SK-N-SH treated with all-trans-retinoic acid at 6 μM for 48 hours (cell line): ENCODE measurements at regions not wholly inside any gene's neighbourhood (a gene's known extent, or its start where the extent isn't known, plus 50 kb on each side); places are given as distances from the start of the nearest gene placed in this dataset.

Experiments
- ATAC-seq: fragments of 200-7000 bp; cut with Tn5 transposase; 3 replicates; pipeline ENCODE4 v1.9.1; 2020; ENCODE audit warnings: mild to moderate bottlenecking, moderate library complexity
- ARNTL ChIP-seq: fragments of 450-650 bp; formaldehyde crosslinking; IDR thresholded peaks from 2 replicates; pipeline ENCODE4 v1.5.0; 2020; ENCODE audit warnings: low read depth, mild to moderate bottlenecking, moderate library complexity, borderline replicate concordance
- CSDC2 ChIP-seq: fragments of 250-450 bp; sonication (Bioruptor Pico); IDR thresholded peaks from 2 replicates; pipeline ENCODE4 v1.5.0; 2020; ENCODE audit warnings: mild to moderate bottlenecking, moderate library complexity
- ESRRG ChIP-seq: fragments of 250-450 bp; sonication (Bioruptor Pico); IDR thresholded peaks from 2 replicates; pipeline ENCODE4 v1.6.1; 2021; ENCODE audit warnings: mild to moderate bottlenecking
- GLIS3 ChIP-seq: fragments of 250-450 bp; sonication (Bioruptor Pico); IDR thresholded peaks from 2 replicates; pipeline ENCODE4 v1.5.0; 2020; ENCODE audit warnings: mild to moderate bottlenecking, moderate library complexity
- ISL1 ChIP-seq: fragments of 250-450 bp; sonication (Bioruptor Pico); IDR thresholded peaks from 2 replicates; pipeline ENCODE4 v2.1.2; 2022; ENCODE audit warnings: mild to moderate bottlenecking, moderate library complexity
- OSR1 ChIP-seq: fragments of 250-450 bp; sonication (Bioruptor Pico); IDR thresholded peaks from 2 replicates; pipeline ENCODE4 v1.8.0; 2022; ENCODE audit warnings: moderate library complexity, mild to moderate bottlenecking, inconsistent platforms
- RARB ChIP-seq: fragments of 250-450 bp; sonication (Bioruptor Pico); IDR thresholded peaks from 2 replicates; pipeline ENCODE4 v1.8.0; 2021; ENCODE audit warnings: mild to moderate bottlenecking, moderate library complexity
- SNAI2 ChIP-seq: fragments of 250-450 bp; sonication (Bioruptor Pico); IDR thresholded peaks from 2 replicates; pipeline ENCODE4 v1.5.0; 2020; ENCODE audit warnings: mild to moderate bottlenecking, moderate library complexity
- TCF4 ChIP-seq: fragments of 250-450 bp; sonication (Bioruptor Pico); IDR thresholded peaks from 2 replicates; pipeline ENCODE4 v1.8.0; 2021; ENCODE audit warnings: mild to moderate bottlenecking, moderate library complexity, borderline replicate concordance
- TOX ChIP-seq: fragments of 250-450 bp; sonication (Bioruptor Pico); IDR thresholded peaks from 2 replicates; pipeline ENCODE4 v1.8.0; 2021; ENCODE audit warnings: mild to moderate bottlenecking, moderate library complexity, borderline replicate concordance
- ZC3H10 ChIP-seq: fragments of 250-450 bp; sonication (Bioruptor Pico); IDR thresholded peaks from 2 replicates; pipeline ENCODE4 v1.5.1; 2021; ENCODE audit warnings: mild to moderate bottlenecking, moderate library complexity
- ZFP3 ChIP-seq: fragments of 250-450 bp; sonication (Bioruptor Pico); IDR thresholded peaks from 2 replicates; pipeline ENCODE4 v1.5.0; 2020; ENCODE audit warnings: mild to moderate bottlenecking, moderate library complexity
- ZFP30 ChIP-seq: fragments of 450-650 bp; formaldehyde crosslinking; IDR thresholded peaks from 2 replicates; pipeline ENCODE4 v1.5.0; 2022; ENCODE audit warnings: mild to moderate bottlenecking, moderate library complexity
- ZNF70 ChIP-seq: fragments of 450-650 bp; formaldehyde crosslinking; IDR thresholded peaks from 2 replicates; pipeline ENCODE4 v1.5.0; 2020; ENCODE audit warnings: mild to moderate bottlenecking, moderate library complexity
- ZNF8 ChIP-seq: fragments of 450-650 bp; formaldehyde crosslinking; IDR thresholded peaks from 2 replicates; pipeline ENCODE4 v1.5.0; 2020; ENCODE audit warnings: mild to moderate bottlenecking, moderate library complexity
- TF ChIP-seq, protein P1 (sequence below): fragments of 250-450 bp; sonication (Bioruptor Pico); IDR thresholded peaks from 2 replicates; pipeline ENCODE4 v1.5.1; 2020; ENCODE audit warnings: low read depth, mild to moderate bottlenecking, moderate library complexity
- TF ChIP-seq, protein P2 (sequence below): fragments of 250-450 bp; sonication (Bioruptor Pico); IDR thresholded peaks from 2 replicates; pipeline ENCODE4 v1.5.0; 2020; ENCODE audit warnings: mild to moderate bottlenecking, moderate library complexity
- TF ChIP-seq, protein P3 (sequence below): fragments of 250-450 bp; sonication (Bioruptor Pico); IDR thresholded peaks from 2 replicates; pipeline ENCODE4 v1.8.0; 2021; ENCODE audit warnings: low read depth, mild to moderate bottlenecking, moderate library complexity, borderline replicate concordance
- TF ChIP-seq, protein P4 (sequence below): fragments of 250-450 bp; sonication (Bioruptor Pico); IDR thresholded peaks from 2 replicates; pipeline ENCODE4 v1.8.0; 2020; ENCODE audit warnings: mild to moderate bottlenecking, moderate library complexity, borderline replicate concordance

DNA sequence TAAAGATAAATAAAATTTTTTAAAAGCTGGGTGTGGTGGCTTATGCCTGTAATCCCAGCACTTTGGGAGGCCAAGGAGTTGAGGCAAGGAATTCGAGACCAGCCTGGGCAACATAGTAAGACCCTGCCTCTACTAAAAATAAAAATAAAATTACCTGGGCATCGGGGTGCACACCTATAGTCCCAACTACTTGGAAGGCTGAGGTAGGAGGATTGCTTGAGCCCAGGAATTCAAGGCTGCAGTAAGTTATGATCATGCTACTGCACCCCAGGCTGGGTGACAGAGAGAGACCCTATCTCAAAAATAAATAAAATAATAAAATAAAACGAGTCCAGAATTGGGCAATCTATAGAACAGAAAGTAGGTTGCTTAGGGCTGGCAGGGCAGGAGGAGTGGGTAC, 228.7 kb downstream of the BCAS1 start:
- TF ChIP-seq ZFP3 (CRISPR knock-in tag), result no peak
- TF ChIP-seq, protein P1, sequence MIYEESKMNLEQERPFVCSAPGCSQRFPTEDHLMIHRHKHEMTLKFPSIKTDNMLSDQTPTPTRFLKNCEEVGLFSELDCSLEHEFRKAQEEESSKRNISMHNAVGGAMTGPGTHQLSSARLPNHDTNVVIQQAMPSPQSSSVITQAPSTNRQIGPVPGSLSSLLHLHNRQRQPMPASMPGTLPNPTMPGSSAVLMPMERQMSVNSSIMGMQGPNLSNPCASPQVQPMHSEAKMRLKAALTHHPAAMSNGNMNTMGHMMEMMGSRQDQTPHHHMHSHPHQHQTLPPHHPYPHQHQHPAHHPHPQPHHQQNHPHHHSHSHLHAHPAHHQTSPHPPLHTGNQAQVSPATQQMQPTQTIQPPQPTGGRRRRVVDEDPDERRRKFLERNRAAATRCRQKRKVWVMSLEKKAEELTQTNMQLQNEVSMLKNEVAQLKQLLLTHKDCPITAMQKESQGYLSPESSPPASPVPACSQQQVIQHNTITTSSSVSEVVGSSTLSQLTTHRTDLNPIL (CRISPR knock-in tag), result no peak
- TF ChIP-seq, all 23 proteins: peak for 0
- ATAC-seq, result no peak

DNA sequence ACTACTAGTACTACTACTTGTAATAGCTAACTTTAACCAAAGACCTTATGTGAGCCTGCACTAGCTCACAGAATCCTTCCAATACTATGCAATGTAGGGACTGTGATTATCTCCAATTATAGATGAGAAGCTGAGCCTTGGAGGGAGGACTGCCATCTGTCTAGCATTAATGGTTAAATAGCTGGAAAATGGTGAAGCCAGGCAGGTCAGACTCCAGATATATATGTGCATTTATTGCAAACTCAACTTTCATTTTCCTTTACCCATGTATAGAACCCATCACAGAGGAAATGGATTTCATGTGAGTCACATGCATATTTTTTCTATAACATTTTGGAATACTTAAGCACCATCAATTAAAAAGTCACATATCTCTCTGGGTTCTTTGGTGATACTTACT, 229.9 kb downstream of the BCAS1 start:
- TF ChIP-seq CSDC2 (no peak), TOX (CRISPR knock-in tag) (no peak), ZC3H10 (no peak), ARNTL (CRISPR knock-in tag) (no peak), SNAI2 (CRISPR knock-in tag) (no peak), OSR1 (no peak), ZFP30 (no peak), ZNF8 (no peak), ZNF70 (CRISPR knock-in tag) (no peak), ISL1 (no peak)
- TF ChIP-seq, protein P2, sequence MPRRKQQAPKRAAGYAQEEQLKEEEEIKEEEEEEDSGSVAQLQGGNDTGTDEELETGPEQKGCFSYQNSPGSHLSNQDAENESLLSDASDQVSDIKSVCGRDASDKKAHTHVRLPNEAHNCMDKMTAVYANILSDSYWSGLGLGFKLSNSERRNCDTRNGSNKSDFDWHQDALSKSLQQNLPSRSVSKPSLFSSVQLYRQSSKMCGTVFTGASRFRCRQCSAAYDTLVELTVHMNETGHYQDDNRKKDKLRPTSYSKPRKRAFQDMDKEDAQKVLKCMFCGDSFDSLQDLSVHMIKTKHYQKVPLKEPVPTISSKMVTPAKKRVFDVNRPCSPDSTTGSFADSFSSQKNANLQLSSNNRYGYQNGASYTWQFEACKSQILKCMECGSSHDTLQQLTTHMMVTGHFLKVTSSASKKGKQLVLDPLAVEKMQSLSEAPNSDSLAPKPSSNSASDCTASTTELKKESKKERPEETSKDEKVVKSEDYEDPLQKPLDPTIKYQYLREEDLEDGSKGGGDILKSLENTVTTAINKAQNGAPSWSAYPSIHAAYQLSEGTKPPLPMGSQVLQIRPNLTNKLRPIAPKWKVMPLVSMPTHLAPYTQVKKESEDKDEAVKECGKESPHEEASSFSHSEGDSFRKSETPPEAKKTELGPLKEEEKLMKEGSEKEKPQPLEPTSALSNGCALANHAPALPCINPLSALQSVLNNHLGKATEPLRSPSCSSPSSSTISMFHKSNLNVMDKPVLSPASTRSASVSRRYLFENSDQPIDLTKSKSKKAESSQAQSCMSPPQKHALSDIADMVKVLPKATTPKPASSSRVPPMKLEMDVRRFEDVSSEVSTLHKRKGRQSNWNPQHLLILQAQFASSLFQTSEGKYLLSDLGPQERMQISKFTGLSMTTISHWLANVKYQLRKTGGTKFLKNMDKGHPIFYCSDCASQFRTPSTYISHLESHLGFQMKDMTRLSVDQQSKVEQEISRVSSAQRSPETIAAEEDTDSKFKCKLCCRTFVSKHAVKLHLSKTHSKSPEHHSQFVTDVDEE (CRISPR knock-in tag), result no peak
- TF ChIP-seq, protein P1 (CRISPR knock-in tag), result no peak
- TF ChIP-seq, protein P3, sequence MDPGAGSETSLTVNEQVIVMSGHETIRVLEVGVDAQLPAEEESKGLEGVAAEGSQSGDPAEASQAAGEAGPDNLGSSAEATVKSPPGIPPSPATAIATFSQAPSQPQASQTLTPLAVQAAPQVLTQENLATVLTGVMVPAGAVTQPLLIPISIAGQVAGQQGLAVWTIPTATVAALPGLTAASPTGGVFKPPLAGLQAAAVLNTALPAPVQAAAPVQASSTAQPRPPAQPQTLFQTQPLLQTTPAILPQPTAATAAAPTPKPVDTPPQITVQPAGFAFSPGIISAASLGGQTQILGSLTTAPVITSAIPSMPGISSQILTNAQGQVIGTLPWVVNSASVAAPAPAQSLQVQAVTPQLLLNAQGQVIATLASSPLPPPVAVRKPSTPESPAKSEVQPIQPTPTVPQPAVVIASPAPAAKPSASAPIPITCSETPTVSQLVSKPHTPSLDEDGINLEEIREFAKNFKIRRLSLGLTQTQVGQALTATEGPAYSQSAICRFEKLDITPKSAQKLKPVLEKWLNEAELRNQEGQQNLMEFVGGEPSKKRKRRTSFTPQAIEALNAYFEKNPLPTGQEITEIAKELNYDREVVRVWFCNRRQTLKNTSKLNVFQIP (CRISPR knock-in tag), result no peak
- TF ChIP-seq, protein P4, sequence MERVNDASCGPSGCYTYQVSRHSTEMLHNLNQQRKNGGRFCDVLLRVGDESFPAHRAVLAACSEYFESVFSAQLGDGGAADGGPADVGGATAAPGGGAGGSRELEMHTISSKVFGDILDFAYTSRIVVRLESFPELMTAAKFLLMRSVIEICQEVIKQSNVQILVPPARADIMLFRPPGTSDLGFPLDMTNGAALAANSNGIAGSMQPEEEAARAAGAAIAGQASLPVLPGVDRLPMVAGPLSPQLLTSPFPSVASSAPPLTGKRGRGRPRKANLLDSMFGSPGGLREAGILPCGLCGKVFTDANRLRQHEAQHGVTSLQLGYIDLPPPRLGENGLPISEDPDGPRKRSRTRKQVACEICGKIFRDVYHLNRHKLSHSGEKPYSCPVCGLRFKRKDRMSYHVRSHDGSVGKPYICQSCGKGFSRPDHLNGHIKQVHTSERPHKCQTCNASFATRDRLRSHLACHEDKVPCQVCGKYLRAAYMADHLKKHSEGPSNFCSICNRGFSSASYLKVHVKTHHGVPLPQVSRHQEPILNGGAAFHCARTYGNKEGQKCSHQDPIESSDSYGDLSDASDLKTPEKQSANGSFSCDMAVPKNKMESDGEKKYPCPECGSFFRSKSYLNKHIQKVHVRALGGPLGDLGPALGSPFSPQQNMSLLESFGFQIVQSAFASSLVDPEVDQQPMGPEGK (CRISPR knock-in tag), result no peak
- ATAC-seq, result no peak

DNA sequence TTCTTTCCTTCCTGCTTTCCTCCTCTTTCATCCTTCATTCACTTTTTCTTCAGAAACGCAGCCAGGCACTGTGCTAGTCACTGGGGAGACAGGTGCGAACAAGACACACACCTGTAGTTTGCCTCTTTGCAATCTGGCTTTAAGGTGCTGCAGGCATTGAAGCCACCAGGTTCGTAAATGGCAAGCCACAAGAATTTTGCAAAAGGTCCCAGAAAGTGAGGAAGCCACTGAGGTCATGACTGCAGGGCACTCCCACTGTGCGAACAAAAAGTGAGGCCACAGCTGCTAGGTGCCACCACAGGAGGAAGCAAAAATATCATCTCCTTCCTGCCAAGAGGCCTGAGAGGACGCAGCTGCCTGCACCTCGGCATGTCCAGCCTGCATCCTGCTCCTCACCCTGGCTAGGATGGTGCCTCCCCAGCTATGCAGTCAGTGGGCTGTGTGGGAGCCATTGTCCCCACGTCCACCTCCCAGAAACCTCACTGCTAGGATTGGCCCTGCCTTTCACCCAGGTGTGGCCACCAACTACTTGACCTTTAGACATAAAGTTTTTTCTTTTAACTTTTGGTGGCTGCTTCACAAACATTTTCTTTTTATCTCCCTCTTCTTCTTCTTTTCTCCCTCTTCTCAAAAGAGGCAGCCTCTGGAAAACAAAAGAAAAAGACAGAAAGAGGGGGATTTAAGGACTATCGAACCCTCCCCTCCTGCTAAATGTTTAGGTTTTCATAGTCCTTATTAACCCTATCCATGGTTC, 230.8 kb downstream of the BCAS1 start:
- ATAC-seq, result no peak
- TF ChIP-seq, protein P2 (CRISPR knock-in tag), result no peak
- TF ChIP-seq SNAI2 (CRISPR knock-in tag) (no peak), GLIS3 (CRISPR knock-in tag) (no peak), CSDC2 (no peak), ZNF70 (CRISPR knock-in tag) (no peak), ZFP3 (CRISPR knock-in tag) (no peak), ARNTL (CRISPR knock-in tag) (no peak), TCF4 (no peak), ESRRG (CRISPR knock-in tag) (no peak), RARB (CRISPR knock-in tag) (no peak)
- TF ChIP-seq, protein P3 (CRISPR knock-in tag), result no peak
